IPS DF 6.9 (cell line): ENCODE measurements at regions not wholly inside any gene's neighbourhood (a gene's known extent, or its start where the extent isn't known, plus 50 kb on each side); places are given as distances from the start of the nearest gene placed in this dataset.

Experiments
- DNase-seq: peaks from one replicate; pipeline ENCODE4 v3.0.0-alpha.2; 2013; ENCODE audit warnings: low read depth, low spot score
- H3K27ac ChIP-seq: one replicate; pipeline ENCODE4 v1.5.1; 2013; ENCODE audit warnings: low read length, control low read depth
- H3K27me3 ChIP-seq: 2 replicates; pipeline ENCODE4 v1.6.1; 2013; ENCODE audit warnings: mild to moderate bottlenecking, low read length; ENCODE audit not compliant: control insufficient read depth, insufficient read depth
- H3K36me3 ChIP-seq: 2 replicates; pipeline ENCODE4 v1.6.1; 2013; ENCODE audit warnings: low read length; ENCODE audit not compliant: control insufficient read depth, insufficient read depth
- H3K4me1 ChIP-seq: 2 replicates; pipeline ENCODE4 v1.6.1; 2013; ENCODE audit warnings: low read length; ENCODE audit not compliant: control insufficient read depth, insufficient read depth
- H3K4me3 ChIP-seq: 2 replicates; pipeline ENCODE4 v1.5.1; 2013; ENCODE audit warnings: mild to moderate bottlenecking, low read length
- H3K9me3 ChIP-seq: 2 replicates; pipeline ENCODE4 v1.6.1; 2013; ENCODE audit warnings: low read length, inconsistent platforms; ENCODE audit not compliant: control insufficient read depth, insufficient read depth
- WGBS: extraction: QIAGEN DNeasy Blood & Tissue Kit; methylation state at CpG from one replicate; pipeline ENCODE4 v1.1.7; 2013; ENCODE audit warnings: mixed read lengths, missing lambda C conversion rate; ENCODE audit not compliant: insufficient read length, insufficient coverage; 5-methylcytosine and 5-hydroxymethylcytosine counted together

DNA sequence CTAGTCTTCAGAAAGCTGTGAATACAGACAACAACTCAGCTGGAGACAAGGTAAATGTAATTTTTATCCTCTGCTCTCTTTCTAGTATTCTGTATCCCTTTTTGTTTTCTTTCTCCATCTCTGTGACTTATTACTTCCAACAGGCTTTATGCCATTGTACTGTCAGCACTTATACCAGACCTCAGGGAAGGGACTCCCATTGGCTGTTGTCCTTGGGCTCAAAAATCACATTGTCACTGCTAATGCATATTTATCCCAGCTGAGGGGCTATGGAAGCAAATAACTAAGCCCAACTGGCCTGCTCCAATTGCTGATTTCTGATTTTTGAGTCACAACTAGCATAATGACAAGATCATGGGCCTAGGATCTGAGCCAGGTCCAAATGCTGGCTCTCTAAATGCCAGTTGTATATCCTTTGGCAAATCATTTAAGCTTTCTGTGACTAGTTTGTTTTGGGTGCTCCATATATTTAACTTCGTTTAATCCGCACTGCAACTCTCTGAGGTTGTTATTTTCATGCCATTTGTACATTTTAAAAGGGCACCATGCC, 395.1 kb upstream of the GNPDA2 start:
- no peak for DNase-seq
- H3K27ac ChIP-seq: no peak overlapping the region
- H3K4me1 ChIP-seq: no peaks in the 10 kb centered on the region
- H3K4me3 ChIP-seq: no peak overlapping the region
- WGBS: no CpG with 5 or more reads among the region's 2 CpGs
- no peaks in the 10 kb centered on the region for H3K36me3 ChIP-seq
- H3K27me3 ChIP-seq: no peaks in the 10 kb centered on the region
- H3K9me3 ChIP-seq: no peaks in the 10 kb centered on the region; the same call in 1 of the 2 replicates

DNA sequence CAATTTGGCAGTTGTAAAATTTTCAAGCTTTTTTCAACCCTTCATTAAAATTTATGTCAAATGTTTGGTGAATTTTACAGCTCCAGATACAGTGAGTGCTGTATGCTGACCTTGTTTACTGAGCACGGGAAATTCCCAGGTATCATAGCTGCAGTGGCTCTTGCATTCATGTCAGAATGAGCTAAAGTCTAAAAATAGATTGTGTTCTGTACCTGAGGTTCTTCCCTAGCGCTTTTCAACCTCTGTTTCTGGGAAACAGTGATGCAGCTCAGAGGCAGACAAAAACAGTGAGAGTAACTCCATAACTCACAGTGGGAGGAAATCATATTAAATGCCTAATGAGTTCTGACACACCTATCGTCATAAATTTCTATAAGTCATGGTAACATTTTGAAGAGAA, 393.8 kb upstream of the GNPDA2 start:
- Histone ChIP-seq H3K36me3 (no peaks in the 10 kb centered on the region), H3K9me3 (no peaks in the 10 kb centered on the region; the same call in 1 of the 2 replicates), H3K27me3 (no peaks in the 10 kb centered on the region), H3K4me3 (no peak overlapping the region), H3K4me1 (no peaks in the 10 kb centered on the region), H3K27ac (no peak overlapping the region)
- DNase-seq: no peak
- no CpG with 5 or more reads among the region's 3 CpGs for WGBS

DNA sequence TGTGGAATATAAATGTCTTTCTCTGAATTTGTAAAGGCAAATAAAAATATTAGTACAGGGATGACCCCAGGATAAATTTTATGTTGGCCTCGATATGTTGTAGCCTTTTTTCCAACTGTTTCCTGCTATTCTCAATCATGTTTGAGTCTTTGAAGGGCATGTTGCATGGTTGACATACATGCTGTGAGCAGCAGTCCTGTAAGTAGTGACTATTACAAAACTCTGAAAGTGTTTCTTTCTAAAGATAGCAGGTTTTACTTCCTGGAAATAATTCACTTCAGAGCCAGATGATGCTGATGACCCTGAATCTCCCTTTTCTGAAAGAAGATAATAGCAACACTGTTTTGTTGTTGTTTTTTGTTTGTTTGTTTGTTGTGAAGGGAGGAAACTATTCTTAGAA, 393.0 kb upstream of the GNPDA2 start:
- no CpG with 5 or more reads among the region's 1 CpG for WGBS
- Histone ChIP-seq H3K27me3 (no peaks in the 10 kb centered on the region), H3K4me1 (no peaks in the 10 kb centered on the region), H3K9me3 (no peaks in the 10 kb centered on the region; the same call in 1 of the 2 replicates), H3K36me3 (no peaks in the 10 kb centered on the region), H3K27ac (no peak overlapping the region), H3K4me3 (no peak overlapping the region)
- no peak for DNase-seq

DNA sequence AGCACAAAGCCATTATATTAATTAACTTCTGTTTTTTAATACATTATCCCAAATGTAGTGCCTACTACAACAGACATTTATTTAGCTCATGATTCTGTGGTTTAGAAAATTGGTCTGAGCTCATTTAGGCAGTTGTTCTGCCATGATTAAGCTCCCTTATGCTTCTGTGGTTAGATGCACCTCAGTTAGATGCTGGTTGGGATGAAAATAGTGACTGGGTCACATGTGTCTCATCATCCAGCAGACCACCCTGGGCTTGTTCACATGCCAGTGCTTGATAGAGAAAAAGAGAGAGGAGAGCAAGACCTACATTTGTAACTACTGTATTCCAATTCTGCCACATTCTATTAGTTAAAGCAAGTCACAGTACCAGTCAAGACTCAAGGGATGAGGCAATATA, 376.4 kb upstream of the GNPDA2 start:
- Histone ChIP-seq H3K36me3 (no peaks in the 10 kb centered on the region), H3K9me3 (no peaks in the 10 kb centered on the region), H3K27me3 (no peaks in the 10 kb centered on the region), H3K27ac (no peak overlapping the region), H3K4me3 (no peak overlapping the region), H3K4me1 (no peaks in the 10 kb centered on the region)
- no peak for DNase-seq

DNA sequence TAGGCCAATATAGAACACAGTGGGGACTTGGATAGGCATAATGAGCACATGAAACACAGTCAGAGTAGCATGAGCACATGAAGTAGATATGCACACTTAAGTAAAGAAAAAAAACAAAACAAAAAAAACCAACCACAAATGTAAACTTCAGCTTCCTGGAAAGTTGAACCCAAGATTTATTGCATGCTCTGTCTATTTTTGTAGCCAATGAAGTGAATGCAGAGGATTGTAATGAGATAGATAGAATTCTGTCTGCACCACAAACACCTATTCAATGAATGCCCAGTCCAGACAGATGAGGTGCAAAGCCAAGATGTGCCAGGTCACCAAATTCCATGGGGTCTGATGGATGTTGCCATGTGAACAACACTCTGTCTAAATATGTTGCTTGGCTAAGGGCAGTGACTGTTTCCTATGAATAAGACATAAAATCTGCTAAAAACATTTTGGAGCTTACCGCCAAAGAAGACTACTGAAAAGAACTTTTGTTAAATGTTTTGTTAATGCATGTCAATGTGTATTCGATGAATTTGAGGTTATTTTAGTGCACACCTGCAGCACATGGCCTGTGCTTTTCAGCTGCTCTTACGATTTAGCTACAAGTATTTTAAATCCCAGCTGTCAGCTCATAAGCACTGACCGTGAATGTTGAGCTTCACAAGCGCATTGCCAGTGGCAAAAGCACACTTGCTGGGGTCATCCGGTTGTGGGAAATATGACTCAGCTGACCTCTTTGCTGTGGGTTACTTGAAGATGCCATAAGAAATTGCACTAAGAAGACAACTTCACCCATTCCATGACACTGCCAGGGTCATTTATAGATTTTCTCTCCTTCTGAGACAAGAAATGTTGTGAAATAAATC, 374.8 kb upstream of the GNPDA2 start:
- no peak for DNase-seq
- Histone ChIP-seq H3K36me3 (no peaks in the 10 kb centered on the region), H3K4me3 (no peak overlapping the region), H3K9me3 (no peaks in the 10 kb centered on the region), H3K27me3 (no peaks in the 10 kb centered on the region), H3K27ac (no peak overlapping the region), H3K4me1 (no peaks in the 10 kb centered on the region)
- WGBS: no CpG with 5 or more reads among the region's 6 CpGs

DNA sequence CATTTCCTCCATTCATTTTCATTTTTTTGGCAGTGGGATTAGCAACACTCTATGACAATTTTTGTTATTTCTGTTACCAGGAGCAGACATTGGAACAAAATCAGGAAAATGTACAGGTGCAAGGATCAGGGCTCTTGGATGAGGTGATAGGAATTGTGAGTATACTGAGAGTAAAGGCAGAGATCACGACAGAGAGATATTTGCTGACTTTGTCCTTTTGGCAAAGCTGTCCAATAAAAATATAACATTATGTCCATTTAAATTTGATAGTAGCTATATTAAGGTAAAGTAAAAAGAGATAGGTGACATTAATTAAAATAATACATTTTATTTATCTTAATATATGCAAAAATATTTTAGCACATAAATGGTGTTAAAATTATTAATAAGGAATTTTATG, 373.1 kb upstream of the GNPDA2 start:
- WGBS: no CpG with 5 or more reads among the region's 1 CpG

DNA sequence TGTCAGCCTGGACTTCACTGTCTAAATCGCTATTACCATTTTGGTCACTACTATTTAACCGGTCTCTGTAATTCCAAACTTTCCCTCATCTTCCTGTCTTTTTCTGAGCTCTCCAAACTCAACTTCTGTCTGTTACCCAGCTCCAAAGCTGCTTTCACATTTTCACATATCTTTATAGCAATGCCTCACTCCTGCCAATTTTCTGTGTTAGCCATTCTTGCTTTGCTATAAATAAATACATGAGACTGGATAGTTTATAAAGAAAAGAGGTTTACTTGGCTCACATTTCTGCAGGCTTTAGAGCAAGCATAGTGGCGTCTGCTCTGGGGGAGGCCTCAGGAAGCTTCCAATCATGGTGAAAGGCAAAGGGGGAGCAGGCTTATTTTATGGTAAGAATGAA, 368.3 kb upstream of the GNPDA2 start:
- no peaks in the 10 kb centered on the region for H3K27me3 ChIP-seq
- DNase-seq: no peak
- H3K27ac ChIP-seq: no peak overlapping the region
- peaks cover 3% of the 10 kb centered on the region; the same call in 1 of the 2 replicates for H3K9me3 ChIP-seq
- no peaks in the 10 kb centered on the region for H3K4me1 ChIP-seq
- H3K36me3 ChIP-seq: no peaks in the 10 kb centered on the region
- H3K4me3 ChIP-seq: no peak overlapping the region
- WGBS: no CpG with 5 or more reads among the region's 3 CpGs

More for the DNA sequence above, 373.1 kb upstream of the GNPDA2 start:
- Histone ChIP-seq H3K27ac (no peak overlapping the region), H3K4me1 (no peaks in the 10 kb centered on the region), H3K27me3 (no peaks in the 10 kb centered on the region), H3K4me3 (no peak overlapping the region), H3K9me3 (no peaks in the 10 kb centered on the region; the same call in 1 of the 2 replicates), H3K36me3 (no peaks in the 10 kb centered on the region)
- no peak for DNase-seq

DNA sequence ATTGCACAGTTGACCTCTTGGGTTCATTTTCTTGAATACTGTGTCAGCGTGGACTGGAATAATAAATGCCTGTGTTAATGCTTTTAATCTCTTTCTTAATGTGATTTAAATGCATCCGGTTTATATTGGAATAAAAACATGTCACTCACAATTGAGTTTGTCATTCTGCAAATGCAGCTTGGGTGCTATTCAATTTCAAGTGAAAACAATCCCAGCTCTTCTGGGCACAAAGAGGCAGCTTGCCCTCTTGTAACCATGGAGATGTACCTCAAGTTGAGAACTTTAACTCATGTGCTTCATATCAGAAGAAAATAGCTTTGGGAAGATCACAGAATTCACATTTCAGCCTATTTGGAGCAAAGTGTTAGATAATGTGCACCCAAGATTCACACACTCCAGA, 355.7 kb upstream of the GNPDA2 start:
- Histone ChIP-seq H3K36me3 (no peaks in the 10 kb centered on the region), H3K4me1 (no peaks in the 10 kb centered on the region), H3K9me3 (no peaks in the 10 kb centered on the region), H3K4me3 (no peak overlapping the region), H3K27ac (no peak overlapping the region), H3K27me3 (no peaks in the 10 kb centered on the region)
- no CpG with 5 or more reads among the region's 2 CpGs for WGBS
- no peak for DNase-seq

DNA sequence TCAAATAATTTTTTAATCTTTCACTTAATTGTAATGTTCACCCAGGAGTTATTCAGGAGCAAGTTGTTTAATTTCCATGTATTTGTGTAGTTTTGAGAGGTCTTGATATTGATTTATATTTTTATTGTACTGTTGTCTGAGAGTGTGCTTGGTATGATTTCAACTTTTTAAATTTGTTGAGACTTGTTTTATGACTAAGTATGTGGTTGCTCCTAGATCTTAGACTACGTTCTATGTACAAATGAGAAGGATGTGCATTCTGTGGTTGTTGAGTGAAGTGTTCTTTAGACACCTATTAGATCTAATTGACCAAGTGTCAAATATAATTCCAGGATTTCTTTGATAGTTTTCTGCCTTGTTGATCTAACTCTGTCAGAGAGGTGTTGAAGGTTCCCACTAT, 353.3 kb upstream of the GNPDA2 start:
- Histone ChIP-seq H3K27me3 (no peaks in the 10 kb centered on the region), H3K4me1 (no peaks in the 10 kb centered on the region), H3K9me3 (no peaks in the 10 kb centered on the region), H3K36me3 (no peaks in the 10 kb centered on the region), H3K4me3 (no peak overlapping the region), H3K27ac (no peak overlapping the region)
- no peak for DNase-seq
- WGBS: no CpG with 5 or more reads among the region's 1 CpG

DNA sequence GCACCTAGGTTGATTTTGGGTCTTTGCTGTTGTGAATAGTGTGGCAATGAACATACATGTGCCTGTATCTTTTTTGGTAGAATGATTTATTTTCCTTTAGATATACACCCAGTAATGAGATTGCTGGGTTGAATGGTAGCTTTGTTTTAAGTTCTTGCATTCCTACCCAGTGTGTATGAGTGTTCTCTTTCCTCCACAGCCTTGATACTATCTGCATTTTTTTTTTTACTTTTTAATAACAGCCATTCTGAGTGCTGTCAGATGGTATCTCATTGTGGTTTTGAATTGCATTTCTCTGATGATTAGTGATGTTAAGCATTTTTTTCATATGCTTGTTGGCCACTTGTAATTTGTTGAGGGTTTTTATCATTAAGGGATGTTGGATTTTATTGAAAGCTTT, 351.8 kb upstream of the GNPDA2 start:
- no peaks in the 10 kb centered on the region for H3K4me1 ChIP-seq
- H3K36me3 ChIP-seq: no peaks in the 10 kb centered on the region
- DNase-seq: no peak
- no peaks in the 10 kb centered on the region for H3K9me3 ChIP-seq
- H3K27me3 ChIP-seq: no peaks in the 10 kb centered on the region
- no peak overlapping the region for H3K4me3 ChIP-seq
- H3K27ac ChIP-seq: no peak overlapping the region

DNA sequence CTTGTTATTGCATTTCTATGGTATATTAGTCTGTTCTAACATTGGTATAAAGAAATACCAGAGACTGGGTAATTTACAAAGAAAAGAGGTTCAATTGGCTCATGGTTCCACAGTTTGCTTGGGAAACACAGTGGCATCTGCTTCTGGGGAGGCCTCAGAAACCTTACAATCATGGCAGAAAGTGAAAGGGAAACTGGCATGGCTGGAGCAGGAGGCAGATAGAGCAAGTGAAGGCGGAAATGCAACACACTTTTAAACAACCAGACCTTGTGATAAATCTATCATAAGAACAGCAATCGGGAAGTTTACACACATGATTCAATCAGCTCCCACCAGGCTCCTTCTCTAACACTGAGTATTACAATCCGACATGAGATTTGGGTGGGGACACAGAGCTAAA, 346.6 kb upstream of the GNPDA2 start:
- Histone ChIP-seq H3K4me1 (no peaks in the 10 kb centered on the region), H3K4me3 (no peak overlapping the region), H3K9me3 (no peaks in the 10 kb centered on the region), H3K27me3 (no peaks in the 10 kb centered on the region), H3K36me3 (no peaks in the 10 kb centered on the region), H3K27ac (no peak overlapping the region)
- WGBS: no CpG with 5 or more reads among the region's 3 CpGs
- no peak for DNase-seq
